Stomach (tissue), 4 donors: ENCODE measurements at regions not wholly inside any gene's neighbourhood (a gene's known extent, or its start where the extent isn't known, plus 50 kb on each side); places are given as distances from the start of the nearest gene placed in this dataset.
"Not testable (repeated sequence)": the region's sequence is repeated elsewhere in the genome, so short reads cannot be mapped to it uniquely, and the experiment has no call there.

Experiments
- EP300 ChIP-seq: sonication (generic); formaldehyde crosslinking; IDR thresholded peaks from one replicate; pipeline ENCODE4 v1.6.1; 2017; ENCODE audit warnings: antibody characterized with exemption
- POLR2A ChIP-seq, 4 donors: fragments of 450-650 bp; IDR thresholded peaks; one replicate each; pipeline ENCODE4 v1.6.1; 2016; ENCODE audit warnings: antibody characterized with exemption in 4 of 4, control low read depth in 2 of 4, mild to moderate bottlenecking in 1 of 4, moderate library complexity in 1 of 4

DNA sequence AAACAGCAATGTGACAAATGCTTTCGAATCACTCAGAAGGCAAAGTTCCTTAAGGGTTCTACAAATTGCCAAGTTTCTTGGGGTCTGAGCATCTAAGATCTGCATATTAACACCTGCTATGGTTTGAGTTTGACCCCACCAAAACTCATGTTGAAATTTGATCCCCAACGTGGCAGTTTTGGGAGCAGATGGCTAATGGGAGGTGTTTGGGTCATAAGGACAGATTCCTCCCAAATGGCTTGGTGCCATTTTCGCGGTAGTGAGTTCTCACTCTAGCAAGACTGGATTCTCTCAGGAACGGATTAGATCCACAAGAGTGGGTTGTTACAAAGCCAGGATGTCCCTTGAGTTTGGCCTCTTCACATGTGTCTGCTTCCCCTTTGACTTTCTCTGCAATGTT lies 84.6 kb downstream of the TRIM69 start:
- not testable (repeated sequence) for TF ChIP-seq POLR2A (IDR thresholded peaks at IDR 0.05); EP300
